CD14-positive monocyte (primary cell): ENCODE measurements at regions not wholly inside any gene's neighbourhood (a gene's known extent, or its start where the extent isn't known, plus 50 kb on each side); places are given as distances from the start of the nearest gene placed in this dataset.

ENCODE experiments used
- DNase-seq, 3 donors: peaks; one replicate each; pipeline ENCODE4 v3.0.0-alpha.2; 2011 to 2022
- H2AFZ ChIP-seq: 2 replicates; pipeline ENCODE4 v1.6.0; 2012; ENCODE audit warnings: mild to moderate bottlenecking, low read depth, low read length, inconsistent platforms; ENCODE audit not compliant: insufficient read depth, poor library complexity, severe bottlenecking
- H3K27ac ChIP-seq, 2 donors: 1 replicate in 1 of 2; 2 replicates in 1 of 2; pipeline ENCODE4 v1.5.1; 2012 to 2013; ENCODE audit warnings: low read length in 2 of 2, control low read depth in 1 of 2, inconsistent platforms in 1 of 2, low read depth in 1 of 2, mild to moderate bottlenecking in 1 of 2
- H3K27me3 ChIP-seq, 2 donors: one replicate each; pipeline versions ENCODE4 v1.6.0 to v1.6.1; 2011 to 2013; ENCODE audit warnings: low read length in 2 of 2; ENCODE audit not compliant: control insufficient read depth in 2 of 2, insufficient read depth in 2 of 2
- H3K36me3 ChIP-seq, 2 donors: replicated peaks in 1 of 2; 1 replicate in 1 of 2; 2 replicates in 1 of 2; pipeline versions ENCODE4 v1.5.1 to v1.6.1; 2012 to 2013; ENCODE audit warnings: low read length in 2 of 2, control low read depth in 1 of 2, inconsistent platforms in 1 of 2, mild to moderate bottlenecking in 1 of 2; ENCODE audit not compliant: insufficient read depth in 2 of 2, control insufficient read depth in 1 of 2
- H3K4me1 ChIP-seq, 2 donors: 1 replicate in 1 of 2; 2 replicates in 1 of 2; pipeline versions ENCODE4 v1.5.1 to v1.6.1; 2012 to 2013; ENCODE audit warnings: low read length in 2 of 2, control low read depth in 1 of 2, inconsistent platforms in 1 of 2, mild to moderate bottlenecking in 1 of 2, moderate library complexity in 1 of 2; ENCODE audit not compliant: insufficient read depth in 2 of 2, control insufficient read depth in 1 of 2
- H3K4me2 ChIP-seq: replicated peaks from 2 replicates; pipeline ENCODE3; 2012; ENCODE audit warnings: low read length, moderate library complexity, mild to moderate bottlenecking; ENCODE audit not compliant: poor library complexity, severe bottlenecking; ENCODE audit errors: extremely low read depth
- H3K4me3 ChIP-seq, 3 experiments: fragments of 200-600 bp in 1 of 3; sonication (generic) in 1 of 3; replicated peaks in 1 of 3; 1 replicate in 2 of 3; 2 replicates in 1 of 3; pipeline ENCODE4 v1.5.1; 2011 to 2013; ENCODE audit warnings: low read length in 3 of 3, mild to moderate bottlenecking in 3 of 3, control low read depth in 2 of 3, low read depth in 2 of 3, inconsistent platforms in 1 of 3, moderate library complexity in 1 of 3
- H3K79me2 ChIP-seq: 2 replicates; pipeline ENCODE4 v1.6.0; 2012; ENCODE audit warnings: mild to moderate bottlenecking, control low read depth, inconsistent platforms, low read length, moderate library complexity; ENCODE audit not compliant: insufficient read depth
- H3K9ac ChIP-seq: 2 replicates; pipeline ENCODE4 v1.6.0; 2017; ENCODE audit warnings: low read length, mild to moderate bottlenecking; ENCODE audit not compliant: insufficient read depth, poor library complexity, severe bottlenecking
- H3K9me3 ChIP-seq, 2 donors: replicated peaks in 1 of 2; 1 replicate in 1 of 2; 2 replicates in 1 of 2; pipeline versions ENCODE4 v1.5.1 to v1.6.1; 2012 to 2013; ENCODE audit warnings: low read length in 2 of 2, control low read depth in 1 of 2; ENCODE audit not compliant: control insufficient read depth in 1 of 2, insufficient read depth in 1 of 2
- H4K20me1 ChIP-seq: 2 replicates; pipeline ENCODE4 v1.6.0; 2012; ENCODE audit warnings: mild to moderate bottlenecking, low read length, control low read depth, moderate library complexity; ENCODE audit not compliant: insufficient read depth
- H3K27ac Mint-ChIP-seq, 7 donors: one replicate each; pipeline ENCODE4 v1.8.0; 2020; ENCODE audit warnings: mild to moderate bottlenecking in 7 of 7, mixed read lengths in 7 of 7, moderate library complexity in 6 of 7, inconsistent platforms in 2 of 7
- H3K27me3 Mint-ChIP-seq, 3 donors: one replicate each; pipeline ENCODE4 v1.8.0; 2021 to 2022; ENCODE audit warnings: low read depth in 3 of 3, mild to moderate bottlenecking in 3 of 3, mixed read lengths in 3 of 3, moderate library complexity in 3 of 3, inconsistent platforms in 1 of 3
- H3K36me3 Mint-ChIP-seq, 2 donors: one replicate each; pipeline ENCODE4 v1.8.0; 2020; ENCODE audit warnings: mixed read lengths in 2 of 2, inconsistent platforms in 1 of 2, mild to moderate bottlenecking in 1 of 2
- H3K4me1 Mint-ChIP-seq: one replicate; pipeline ENCODE4 v1.8.0; 2020; ENCODE audit warnings: mild to moderate bottlenecking, mixed read lengths
- H3K4me3 Mint-ChIP-seq, 2 donors: one replicate each; pipeline ENCODE4 v1.8.0; 2020; ENCODE audit warnings: mild to moderate bottlenecking in 2 of 2, mixed read lengths in 2 of 2, moderate library complexity in 1 of 2
- H3K9me3 Mint-ChIP-seq, 7 donors: one replicate each; pipeline ENCODE4 v1.8.0; 2020 to 2022; ENCODE audit warnings: mixed read lengths in 7 of 7, mild to moderate bottlenecking in 6 of 7, moderate library complexity in 6 of 7, inconsistent platforms in 2 of 7
- WGBS: methylation state at CpG from one replicate; pipeline ENCODE4 v1.1.5; 2013; ENCODE audit warnings: missing lambda C conversion rate; ENCODE audit not compliant: insufficient coverage; 5-methylcytosine and 5-hydroxymethylcytosine counted together
- intact Hi-C, 2 donors: fragments of 100-400 bp; cut with micrococcal nuclease; formaldehyde crosslinking; loops; one replicate each; pipeline versions ENCODE4 v1.15.0 to v1.15.1; 2023
- TF ChIP-seq, protein P1 (sequence below): fragments of 200-600 bp; IDR thresholded peaks from one replicate; pipeline ENCODE4 v1.8.0; 2022; ENCODE audit warnings: antibody characterized with exemption, mild to moderate bottlenecking

DNA sequence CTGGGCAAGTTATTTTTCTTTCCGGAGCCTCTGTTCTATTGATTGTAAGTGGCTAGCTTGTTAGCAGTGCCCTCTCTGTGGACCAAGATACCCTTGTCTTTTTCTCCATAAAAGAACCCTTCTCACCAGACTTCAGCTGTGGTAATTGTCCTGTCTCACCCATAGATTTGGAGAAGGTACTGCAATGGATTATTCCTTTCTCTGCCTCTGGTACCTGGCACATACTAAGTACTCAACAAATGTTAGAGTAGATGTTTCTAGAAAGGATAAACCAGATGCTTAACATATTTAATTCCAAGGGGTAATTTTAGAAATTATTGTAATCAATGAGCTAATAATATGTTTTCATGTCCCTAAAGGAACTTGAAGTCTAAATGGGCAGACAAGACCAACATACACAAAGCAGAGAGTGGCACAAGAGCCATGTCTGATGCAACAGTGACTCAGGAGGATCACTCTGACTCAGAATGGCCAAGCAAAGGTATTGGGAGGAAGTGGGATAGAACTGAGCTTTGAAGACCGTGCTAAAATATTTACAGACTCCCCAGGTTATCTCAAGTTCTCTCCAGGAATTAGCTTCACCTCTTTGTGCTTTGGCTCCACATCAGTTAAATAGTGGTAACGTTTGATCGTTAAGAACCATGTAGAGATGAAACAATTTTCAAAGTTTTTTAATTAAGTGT lies 129.7 kb upstream of the OSR1 start:
- WGBS = no CpG with 5 or more reads among the region's 4 CpGs
- Histone ChIP-seq H3K4me1 (no peaks in the 10 kb centered on the region), H3K27ac (no peak overlapping the region), H3K27me3 (no peaks in the 10 kb centered on the region), H3K79me2 (no peaks in the 10 kb centered on the region), H3K4me2 (no peak overlapping the region), H3K36me3 (no peaks in the 10 kb centered on the region), H3K9ac (no peak overlapping the region), H2AFZ (no peak overlapping the region), H3K4me3 (no peak overlapping the region), H4K20me1 (no peaks in the 10 kb centered on the region), H3K9me3 (no peaks in the 10 kb centered on the region)
- no peak for DNase-seq
- peaks cover 0 to 3% (median 0%) of the 10 kb centered on the region in 7 donors for H3K9me3 Mint-ChIP-seq
- H3K27me3 Mint-ChIP-seq = peaks cover 4 to 8% (median 5%) of the 10 kb centered on the region in 3 donors
- no peaks in the 10 kb centered on the region for H3K36me3 Mint-ChIP-seq
- H3K27ac Mint-ChIP-seq = no peak overlapping the region
- TF ChIP-seq, protein P1, sequence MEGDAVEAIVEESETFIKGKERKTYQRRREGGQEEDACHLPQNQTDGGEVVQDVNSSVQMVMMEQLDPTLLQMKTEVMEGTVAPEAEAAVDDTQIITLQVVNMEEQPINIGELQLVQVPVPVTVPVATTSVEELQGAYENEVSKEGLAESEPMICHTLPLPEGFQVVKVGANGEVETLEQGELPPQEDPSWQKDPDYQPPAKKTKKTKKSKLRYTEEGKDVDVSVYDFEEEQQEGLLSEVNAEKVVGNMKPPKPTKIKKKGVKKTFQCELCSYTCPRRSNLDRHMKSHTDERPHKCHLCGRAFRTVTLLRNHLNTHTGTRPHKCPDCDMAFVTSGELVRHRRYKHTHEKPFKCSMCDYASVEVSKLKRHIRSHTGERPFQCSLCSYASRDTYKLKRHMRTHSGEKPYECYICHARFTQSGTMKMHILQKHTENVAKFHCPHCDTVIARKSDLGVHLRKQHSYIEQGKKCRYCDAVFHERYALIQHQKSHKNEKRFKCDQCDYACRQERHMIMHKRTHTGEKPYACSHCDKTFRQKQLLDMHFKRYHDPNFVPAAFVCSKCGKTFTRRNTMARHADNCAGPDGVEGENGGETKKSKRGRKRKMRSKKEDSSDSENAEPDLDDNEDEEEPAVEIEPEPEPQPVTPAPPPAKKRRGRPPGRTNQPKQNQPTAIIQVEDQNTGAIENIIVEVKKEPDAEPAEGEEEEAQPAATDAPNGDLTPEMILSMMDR = no peak
- no peaks in the 10 kb centered on the region for H3K4me1 Mint-ChIP-seq
- intact Hi-C loops = no loop called here
- no peak overlapping the region for H3K4me3 Mint-ChIP-seq

DNA sequence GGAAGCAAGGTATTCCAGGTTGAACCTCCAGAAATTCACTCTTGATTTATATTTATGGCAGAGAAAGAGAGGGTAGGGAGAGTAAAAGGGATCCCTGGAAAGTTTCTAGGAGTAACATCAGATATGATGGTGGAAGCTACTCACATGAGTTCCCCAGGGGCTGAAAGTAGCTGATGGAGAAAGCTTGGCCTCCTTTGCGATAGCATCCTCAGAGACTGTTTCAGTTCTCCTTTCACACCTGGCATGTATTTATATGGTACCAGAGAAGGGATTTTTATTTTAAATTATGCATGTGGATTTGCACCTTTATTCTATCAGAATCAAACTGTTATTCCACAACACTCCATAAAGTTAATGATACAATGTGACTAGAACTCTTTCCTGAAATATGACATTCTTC lies 126.3 kb upstream of the OSR1 start:
- Histone ChIP-seq H3K4me2 (no peak overlapping the region), H2AFZ (no peak overlapping the region), H3K27me3 (no peaks in the 10 kb centered on the region), H3K4me3 (no peak overlapping the region), H3K27ac (no peak overlapping the region), H3K9ac (no peak overlapping the region), H4K20me1 (no peaks in the 10 kb centered on the region), H3K79me2 (no peaks in the 10 kb centered on the region), H3K9me3 (no peaks in the 10 kb centered on the region), H3K36me3 (no peaks in the 10 kb centered on the region), H3K4me1 (no peaks in the 10 kb centered on the region)
- H3K27me3 Mint-ChIP-seq = peaks cover under 1 to 6% (median 2%) of the 10 kb centered on the region in 3 donors
- intact Hi-C loops = no loop called here
- DNase-seq = no peak
- no peak overlapping the region for H3K27ac Mint-ChIP-seq
- WGBS = no CpG with 5 or more reads among the region's 1 CpG
- peaks cover 0 to 4% (median 1%) of the 10 kb centered on the region in 7 donors for H3K9me3 Mint-ChIP-seq
- no peaks in the 10 kb centered on the region for H3K36me3 Mint-ChIP-seq
- no peaks in the 10 kb centered on the region for H3K4me1 Mint-ChIP-seq
- TF ChIP-seq, protein P1 = no peak
- H3K4me3 Mint-ChIP-seq = no peak overlapping the region
